Tibial nerve (tissue), 4 donors: ENCODE measurements at regions not wholly inside any gene's neighbourhood (a gene's known extent, or its start where the extent isn't known, plus 50 kb on each side); places are given as distances from the start of the nearest gene placed in this dataset.

Experiments used
- DNase-seq, 2 donors: peaks; one replicate each; pipeline ENCODE4 v3.0.0-alpha.2; 2019; ENCODE audit warnings: low spot score in 2 of 2
- H3K27ac ChIP-seq, 4 donors: fragments of 200-600 bp; sonication (generic) in 3 of 4; one replicate each; pipeline ENCODE4 v1.5.1; 2017 to 2019; ENCODE audit warnings: mild to moderate bottlenecking in 1 of 4
- H3K27me3 ChIP-seq, 2 donors: fragments of 200-600 bp; sonication (generic) in 1 of 2; one replicate each; pipeline versions ENCODE4 v1.5.1 to v1.6.0; 2017 to 2019
- H3K36me3 ChIP-seq, 3 donors: fragments of 200-600 bp; sonication (generic); one replicate each; pipeline ENCODE4 v1.5.1; 2018 to 2019
- H3K4me1 ChIP-seq, 4 donors: fragments of 200-600 bp; sonication (generic) in 3 of 4; one replicate each; pipeline ENCODE4 v1.5.1; 2017 to 2019
- H3K4me3 ChIP-seq, 4 donors: fragments of 200-600 bp; sonication (generic) in 3 of 4; one replicate each; pipeline ENCODE4 v1.5.1; 2017 to 2019; ENCODE audit warnings: mild to moderate bottlenecking in 1 of 4, moderate library complexity in 1 of 4
- H3K9me3 ChIP-seq, 4 donors: fragments of 200-600 bp; sonication (generic) in 3 of 4; one replicate each; pipeline ENCODE4 v1.5.1; 2017 to 2019
- CTCF ChIP-seq, 5 experiments: fragments of 200-600 bp in 3 of 5; fragments of 450-650 bp in 2 of 5; sonication (generic) in 3 of 5; IDR thresholded peaks; one replicate each; pipeline ENCODE4 v1.5.1; 2016 to 2019; ENCODE audit warnings: antibody characterized with exemption in 5 of 5, mild to moderate bottlenecking in 3 of 5, moderate library complexity in 2 of 5
- EP300 ChIP-seq, 2 donors: sonication (generic); formaldehyde crosslinking; IDR thresholded peaks; one replicate each; pipeline ENCODE4 v1.6.1; 2017; ENCODE audit warnings: antibody characterized with exemption in 2 of 2, mild to moderate bottlenecking in 1 of 2
- POLR2A ChIP-seq, 2 donors: fragments of 450-650 bp; IDR thresholded peaks; one replicate each; pipeline ENCODE4 v1.6.1; 2017; ENCODE audit warnings: antibody characterized with exemption in 2 of 2, mild to moderate bottlenecking in 2 of 2, moderate library complexity in 2 of 2
- WGBS, 2 donors: methylation state at CpG; one replicate each; pipeline ENCODE4 v1.1.5; 2018; 5-methylcytosine and 5-hydroxymethylcytosine counted together

- H3K4me3 ChIP-seq = no peak overlapping the region
- no peaks in the 10 kb centered on the region for H3K4me1 ChIP-seq
- WGBS, 2 donors = 76 to 81% methylated on average over 9 of the region's 9 CpGs
- no peak overlapping the region for H3K27ac ChIP-seq
- TF ChIP-seq CTCF (IDR thresholded peaks at IDR 0.05) = no peak
- H3K27me3 ChIP-seq = no peaks in the 10 kb centered on the region
- H3K36me3 ChIP-seq = no peaks in the 10 kb centered on the region
- H3K9me3 ChIP-seq = no peaks in the 10 kb centered on the region
- no peak for DNase-seq
These were observed 410.3 kb upstream of the TBX3 start for GRCh38 chr12:115094163-115094816.

- H3K36me3 ChIP-seq = no peaks in the 10 kb centered on the region
- WGBS, 2 donors = 96% methylated on average over 1 of the region's 1 CpG
- H3K27me3 ChIP-seq = no peaks in the 10 kb centered on the region
- H3K9me3 ChIP-seq = no peaks in the 10 kb centered on the region
- no peak for DNase-seq
- no peaks in the 10 kb centered on the region for H3K4me1 ChIP-seq
- H3K4me3 ChIP-seq = no peak overlapping the region
- TF ChIP-seq EP300 (IDR thresholded peaks at IDR 0.05) = no peak
- TF ChIP-seq CTCF (IDR thresholded peaks at IDR 0.05) = no peak
- TF ChIP-seq POLR2A (IDR thresholded peaks at IDR 0.05) = no peak
- H3K27ac ChIP-seq = no peak overlapping the region
These were observed 409.3 kb upstream of the TBX3 start for GRCh38 chr12:115093261-115093660.

GRCh38 chr12:115090783-115091182 lies 406.8 kb upstream of the TBX3 start:
- no peaks in the 10 kb centered on the region for H3K4me1 ChIP-seq
- no peak overlapping the region for H3K4me3 ChIP-seq
- DNase-seq = no peak
- no peak overlapping the region for H3K27ac ChIP-seq
- WGBS, 2 donors = 67 to 85% methylated on average over 4 of the region's 4 CpGs
- TF ChIP-seq POLR2A (IDR thresholded peaks at IDR 0.05) (no peak), CTCF (IDR thresholded peaks at IDR 0.05) (no peak), EP300 (IDR thresholded peaks at IDR 0.05) (no peak)
- no peaks in the 10 kb centered on the region for H3K27me3 ChIP-seq
- no peaks in the 10 kb centered on the region for H3K36me3 ChIP-seq
- H3K9me3 ChIP-seq = no peaks in the 10 kb centered on the region

- Histone ChIP-seq H3K4me1 (no peaks in the 10 kb centered on the region), H3K4me3 (no peak overlapping the region), H3K36me3 (no peaks in the 10 kb centered on the region), H3K9me3 (no peaks in the 10 kb centered on the region), H3K27ac (no peak overlapping the region), H3K27me3 (no peaks in the 10 kb centered on the region)
- DNase-seq = no peak
- WGBS, 2 donors = 64% methylated on average over 13 of the region's 13 CpGs
- TF ChIP-seq EP300 (IDR thresholded peaks at IDR 0.05) (no peak), CTCF (IDR thresholded peaks at IDR 0.05) (no peak), POLR2A (IDR thresholded peaks at IDR 0.05) (no peak)
These were observed 405.2 kb upstream of the TBX3 start for GRCh38 chr12:115088995-115089841.

GRCh38 chr12:115088328-115088994 lies 404.5 kb upstream of the TBX3 start:
- TF ChIP-seq POLR2A (IDR thresholded peaks at IDR 0.05) = no peak
- DNase-seq = no peak
- WGBS, 2 donors = 74 to 79% methylated on average over 3 of the region's 3 CpGs

More at GRCh38 chr12:115088328-115088994, 404.5 kb upstream of the TBX3 start:
- H3K27ac ChIP-seq = no peak overlapping the region
- no peaks in the 10 kb centered on the region for H3K9me3 ChIP-seq
- H3K4me3 ChIP-seq = no peak overlapping the region
- no peaks in the 10 kb centered on the region for H3K27me3 ChIP-seq
- no peaks in the 10 kb centered on the region for H3K36me3 ChIP-seq
- H3K4me1 ChIP-seq = no peaks in the 10 kb centered on the region
